Prostate gland (tissue), 2 donors: ENCODE measurements at regions not wholly inside any gene's neighbourhood (a gene's known extent, or its start where the extent isn't known, plus 50 kb on each side); places are given as distances from the start of the nearest gene placed in this dataset.

Experiments
- CTCF ChIP-seq, 4 experiments: fragments of 200-600 bp in 2 of 4; fragments of 450-650 bp in 2 of 4; sonication (generic) in 2 of 4; IDR thresholded peaks; 1 replicate in 3 of 4; 2 replicates in 1 of 4; pipeline ENCODE4 v1.5.1; 2016 to 2019; ENCODE audit warnings: antibody characterized with exemption in 4 of 4, mild to moderate bottlenecking in 2 of 4, moderate library complexity in 2 of 4
- POLR2AphosphoS5 ChIP-seq: sonication (generic); formaldehyde crosslinking; IDR thresholded peaks from one replicate; pipeline ENCODE4 v1.6.1; 2017; ENCODE audit warnings: antibody characterized with exemption

- TF ChIP-seq CTCF (IDR thresholded peaks at IDR 0.05): no peak
- no peak for TF ChIP-seq POLR2AphosphoS5
Observed at GRCh38 chr12:19890024-19890423, 450.7 kb downstream of the AEBP2 start.
